OCI-LY7 (cell line): ENCODE measurements at regions not wholly inside any gene's neighbourhood (a gene's known extent, or its start where the extent isn't known, plus 50 kb on each side); places are given as distances from the start of the nearest gene placed in this dataset.

Source experiments
- CTCF ChIP-seq: fragments of 200-600 bp; sonication (generic); conservative IDR thresholded peaks from 2 replicates; pipeline ENCODE4 v1.5.1; 2014; ENCODE audit warnings: mild to moderate bottlenecking, antibody characterized with exemption, low read length, moderate library complexity, mixed read lengths
- EZH2phosphoT487 ChIP-seq: fragments of 200-600 bp; sonication (generic); IDR thresholded peaks from 2 replicates; pipeline ENCODE4 v1.6.1; 2018; ENCODE audit warnings: low read depth, borderline replicate concordance, mild to moderate bottlenecking, mixed run types, antibody characterized with exemption, low read length, moderate library complexity, mixed read lengths

- TF ChIP-seq CTCF: no peak
- TF ChIP-seq EZH2phosphoT487: no peak
Measured at GRCh38 chr14:55921511-55921910, 196.7 kb upstream of the PELI2 start.
